Activated gamma-delta T cell treated with Interleukin-2 at 50 U/mL for 16 hours (primary cell): ENCODE measurements at regions not wholly inside any gene's neighbourhood (a gene's known extent, or its start where the extent isn't known, plus 50 kb on each side); places are given as distances from the start of the nearest gene placed in this dataset.
"Not testable (repeated sequence)": the region's sequence is repeated elsewhere in the genome, so short reads cannot be mapped to it uniquely, and the experiment has no call there.

Source experiments
- DNase-seq: peaks from one replicate; pipeline ENCODE4 v3.0.0-alpha.2; 2020

DNA sequence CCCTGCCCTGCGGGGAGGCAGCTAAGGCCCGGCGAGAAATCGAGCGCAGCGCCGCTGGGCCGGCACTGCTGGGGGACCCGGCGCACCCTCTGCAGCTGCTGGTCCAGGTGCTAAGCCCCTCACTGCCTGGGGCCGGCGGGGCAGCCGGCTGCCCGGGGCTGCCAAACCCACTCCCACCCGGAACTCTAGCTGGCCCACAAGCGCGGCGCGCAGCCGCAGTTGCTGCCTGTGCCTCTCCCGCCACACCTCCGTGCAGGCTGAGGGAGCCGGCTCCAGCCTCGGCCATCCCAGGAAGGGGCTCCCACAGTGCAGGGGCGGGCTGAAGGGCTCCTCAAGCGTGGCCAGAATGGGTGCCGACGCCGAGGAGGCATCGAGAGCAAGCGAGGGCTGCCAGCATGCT lies 249.9 kb downstream of the FGF9 start:
- not testable (repeated sequence) for DNase-seq

DNA sequence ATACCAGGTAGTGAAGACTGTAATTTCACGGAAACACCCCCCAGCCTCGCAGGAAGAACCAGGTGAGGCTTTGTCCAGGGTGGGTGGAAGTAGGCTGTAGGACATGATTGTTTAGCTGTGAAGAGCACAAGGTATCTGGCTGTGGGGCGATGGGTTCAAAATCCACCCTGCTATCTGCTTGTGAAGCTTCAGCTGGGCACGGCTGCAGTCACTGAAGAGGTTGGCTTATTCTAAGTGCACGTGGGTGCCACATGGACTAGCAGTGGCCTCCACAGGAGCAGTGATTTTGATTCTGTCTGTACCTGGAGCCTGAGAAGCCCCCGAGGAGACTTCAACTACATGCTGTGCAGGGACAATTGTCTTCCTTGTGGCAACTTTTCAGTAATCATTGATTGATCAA lies 254.1 kb downstream of the FGF9 start:
- DNase-seq = no peak

DNA sequence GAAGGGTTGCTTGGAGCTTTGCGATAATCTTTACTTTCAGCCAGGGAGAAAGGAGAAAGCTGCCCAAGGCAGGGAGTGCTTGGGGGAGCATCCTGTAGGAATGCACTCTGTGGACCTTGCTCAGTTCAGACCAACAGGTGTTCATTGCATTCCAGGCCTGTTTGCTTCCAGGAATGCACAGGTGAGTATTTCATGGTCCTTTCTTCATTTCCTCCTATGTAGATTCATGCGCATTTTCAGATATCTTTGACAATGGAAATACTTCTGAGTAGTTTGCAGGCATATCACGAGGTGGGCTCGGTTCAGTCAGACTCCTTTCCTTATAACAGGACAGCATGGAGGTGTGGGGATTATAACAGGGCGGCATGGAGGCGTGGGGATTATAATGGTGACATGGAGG lies 254.8 kb downstream of the FGF9 start:
- no peak for DNase-seq

DNA sequence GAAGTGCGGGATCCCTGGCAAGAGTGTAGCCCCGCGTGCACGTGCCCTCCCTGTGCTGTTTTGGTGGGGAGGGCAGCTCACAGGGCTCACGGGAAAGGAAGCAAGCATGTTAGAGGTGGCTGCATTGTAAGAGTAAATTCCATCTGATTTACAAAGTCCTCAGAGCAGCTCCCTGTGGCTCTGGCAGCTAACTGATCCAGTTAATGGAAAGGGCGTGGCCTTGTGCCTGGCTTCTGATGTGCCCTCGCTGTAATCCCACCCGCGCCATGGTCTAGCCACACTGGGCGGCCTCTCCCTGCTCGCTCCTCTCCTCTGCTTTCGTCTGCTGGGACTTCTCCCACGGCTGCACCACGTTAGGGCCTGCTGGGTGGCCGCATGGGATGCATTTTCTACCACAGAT lies 258.5 kb downstream of the FGF9 start:
- DNase-seq = no peak

DNA sequence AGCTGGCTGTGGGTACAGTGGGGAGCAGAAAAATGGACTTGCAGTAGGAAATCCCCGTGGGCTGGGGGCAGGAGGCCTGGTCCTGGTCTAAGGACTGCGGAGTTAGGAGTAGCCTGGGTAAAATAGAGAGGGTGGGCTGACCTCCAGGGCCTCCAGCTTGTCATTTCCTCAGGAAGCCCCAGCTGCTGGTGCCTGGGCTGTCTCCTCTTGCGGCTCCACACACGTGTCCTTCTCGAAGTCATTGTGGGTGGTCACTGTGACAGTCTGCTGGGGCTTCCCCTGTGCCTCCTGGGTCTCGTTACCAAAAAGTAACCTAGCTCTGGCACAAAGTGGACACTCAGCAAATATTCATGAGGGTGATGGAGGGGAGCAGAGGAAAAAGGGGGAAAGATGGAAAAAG lies 259.7 kb downstream of the FGF9 start:
- no peak for DNase-seq

DNA sequence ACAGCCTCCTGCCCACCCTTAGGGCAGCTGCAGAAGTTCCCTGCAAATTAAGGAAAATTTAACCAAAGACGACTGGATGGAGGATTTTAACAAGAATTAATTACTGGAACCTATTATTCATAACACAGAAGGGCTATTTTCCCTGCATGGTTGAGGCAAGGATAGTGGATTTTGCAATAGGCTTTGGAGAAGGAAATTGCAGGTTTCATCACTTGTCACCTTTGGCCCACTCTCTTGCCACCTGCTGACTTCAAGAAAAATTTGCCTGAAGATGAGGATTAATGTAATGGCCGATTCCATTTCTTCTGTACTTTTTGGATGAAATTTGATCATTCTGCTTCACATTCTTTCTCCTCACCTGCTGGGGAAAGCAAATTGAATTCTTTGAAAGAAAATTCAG lies 261.7 kb downstream of the FGF9 start:
- no peak for DNase-seq

DNA sequence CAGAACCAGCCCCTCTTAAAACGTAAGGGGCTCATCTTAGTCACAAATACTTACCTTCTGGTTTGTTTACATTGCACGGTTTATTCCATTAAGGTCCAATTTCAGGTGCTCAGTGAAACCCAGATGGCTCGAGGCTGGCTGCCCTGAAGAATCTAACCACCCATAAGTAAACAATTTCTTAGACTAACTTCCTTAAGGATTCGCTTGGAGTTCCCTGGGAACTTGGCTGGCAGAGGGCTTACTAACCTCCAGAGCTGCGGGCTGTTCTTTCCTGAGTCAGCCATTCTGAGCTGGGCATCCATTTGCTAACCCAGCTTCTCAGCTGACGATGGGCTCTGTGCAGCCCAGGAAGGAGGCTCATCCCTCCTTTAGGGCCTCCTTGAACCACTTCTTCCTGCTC lies 262.1 kb downstream of the FGF9 start:
- no peak for DNase-seq

DNA sequence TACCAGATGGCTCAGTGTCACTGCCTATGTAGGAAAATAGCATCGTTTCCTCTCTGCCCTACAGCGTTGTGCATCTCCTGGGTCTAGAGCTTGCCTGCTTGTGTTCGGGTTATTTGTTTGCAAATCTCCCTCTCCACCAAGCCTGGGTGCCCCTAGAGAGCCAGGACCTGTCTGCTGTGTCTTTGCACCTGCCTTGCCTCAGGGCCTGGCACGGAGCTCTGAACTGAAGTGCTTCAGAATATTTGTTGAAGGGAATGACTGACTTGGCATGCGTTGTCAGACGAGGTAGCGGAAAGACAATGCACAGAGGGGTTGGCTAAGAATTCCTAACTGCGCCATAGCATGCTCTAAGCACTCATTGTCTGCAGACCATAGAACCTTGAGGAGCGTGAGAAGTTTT lies 263.4 kb downstream of the FGF9 start:
- no peak for DNase-seq

DNA sequence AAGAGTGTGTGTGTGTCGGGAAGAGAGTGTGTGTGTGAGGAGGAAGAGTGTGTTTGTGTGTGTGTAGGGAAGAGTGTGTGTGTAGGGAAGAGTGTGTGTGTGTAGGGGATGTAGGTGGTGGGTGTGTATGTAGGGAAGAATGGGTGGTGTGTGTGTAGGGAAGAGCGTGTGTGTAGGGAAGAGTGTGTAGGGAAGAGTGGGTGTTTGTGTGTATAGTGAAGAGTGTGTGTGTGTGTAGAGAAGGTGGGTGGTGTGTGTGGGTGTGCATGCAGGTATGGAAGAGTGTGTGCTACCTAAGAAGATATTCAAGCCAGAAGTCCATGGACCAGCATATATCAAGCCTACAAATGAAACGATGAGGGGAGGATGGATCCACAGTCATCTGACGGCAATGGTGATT lies 265.8 kb downstream of the FGF9 start:
- no peak for DNase-seq

DNA sequence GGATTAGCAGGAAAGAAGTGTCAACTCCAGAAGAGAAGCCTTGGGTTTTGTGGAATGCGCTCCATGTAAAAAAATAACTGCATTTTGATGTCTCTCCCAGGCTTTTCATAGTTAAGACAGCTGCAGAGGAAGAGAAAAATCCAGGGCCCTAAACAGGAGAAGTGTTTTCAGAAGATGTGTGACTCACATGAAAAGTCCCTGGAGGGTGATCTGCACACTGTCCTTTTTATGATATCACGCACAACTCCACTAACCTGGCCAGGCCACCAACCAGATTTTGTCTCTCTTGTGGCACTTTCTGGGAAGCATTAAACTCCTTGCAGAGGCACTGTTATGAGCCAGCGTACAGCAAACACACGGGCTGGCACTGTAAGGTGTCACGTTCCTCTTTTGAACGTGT lies 267.3 kb downstream of the FGF9 start:
- no peak for DNase-seq

DNA sequence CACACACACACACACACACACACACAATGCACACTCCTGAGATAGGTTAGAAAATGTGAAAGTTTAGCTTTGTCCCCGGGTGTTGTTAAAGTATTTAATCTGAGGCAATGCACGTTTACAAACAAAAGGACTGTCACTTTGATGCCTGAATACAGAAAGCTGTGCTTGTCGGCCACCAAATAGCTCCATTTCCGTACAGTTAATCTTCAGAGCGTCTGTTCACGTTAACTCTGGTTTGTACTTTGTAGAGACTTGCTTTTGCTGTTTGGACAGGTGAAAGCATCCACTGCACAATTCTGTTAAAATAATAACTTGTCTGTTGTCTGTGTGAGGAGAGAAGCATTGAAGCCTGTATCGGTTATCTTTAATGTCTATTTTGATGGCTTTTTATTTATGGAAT lies 267.8 kb downstream of the FGF9 start:
- no peak for DNase-seq

DNA sequence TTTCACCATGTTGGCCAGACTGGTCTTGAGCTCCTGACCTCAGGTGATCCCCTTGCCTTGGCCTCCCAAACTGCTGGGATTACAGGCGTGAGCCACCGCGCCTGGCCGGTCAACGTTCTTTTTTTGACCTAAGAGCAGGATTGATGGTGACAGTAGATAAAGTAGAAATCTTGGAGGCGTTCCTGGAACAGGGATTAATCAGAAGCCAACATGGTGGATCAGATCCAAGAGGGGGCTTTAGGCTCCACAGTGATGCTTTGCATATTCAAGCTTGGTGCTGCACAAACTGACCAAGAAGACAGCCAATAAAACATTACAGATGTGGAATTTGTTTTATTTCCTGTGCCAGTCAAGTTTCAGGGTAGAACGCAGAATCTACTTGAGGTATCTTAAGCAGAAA lies 271.2 kb downstream of the FGF9 start:
- no peak for DNase-seq

DNA sequence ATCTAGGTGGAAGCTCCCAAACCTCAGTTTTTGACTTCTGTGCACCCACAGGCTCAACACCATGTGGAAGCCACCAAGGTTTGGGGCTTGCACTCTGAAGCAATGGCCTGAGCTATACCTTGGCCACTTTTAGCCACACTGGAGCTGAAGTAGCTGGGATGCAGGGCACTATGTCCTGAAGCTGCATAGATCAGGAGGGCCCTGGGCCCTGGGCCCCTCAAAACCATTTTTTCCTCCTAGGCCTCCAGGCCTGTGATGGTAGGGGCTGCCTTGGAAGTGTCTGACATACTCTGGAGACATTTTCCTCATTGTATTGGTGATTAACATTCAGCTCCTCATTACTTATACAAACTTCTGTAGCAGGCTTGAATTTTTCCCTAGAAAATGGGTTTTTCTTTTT lies 273.7 kb downstream of the FGF9 start:
- DNase-seq = no peak

DNA sequence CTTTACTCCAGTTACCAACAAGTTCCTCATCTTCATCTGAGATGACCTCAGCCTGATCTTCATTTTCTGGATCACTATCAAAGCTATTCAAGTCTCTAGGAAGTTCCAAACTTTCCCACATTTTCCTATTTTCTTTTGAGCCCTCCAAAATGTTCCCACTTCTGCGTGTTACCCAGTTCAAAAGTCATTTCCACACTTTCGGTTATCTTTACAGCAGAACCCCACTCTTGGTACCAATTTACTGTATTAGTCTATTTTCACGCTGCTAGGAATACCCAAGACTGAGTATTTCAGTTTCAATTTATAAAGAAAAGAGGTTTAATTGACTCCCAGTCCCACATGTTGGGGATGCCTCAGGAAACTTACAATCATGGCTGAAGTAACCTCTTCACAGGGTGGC lies 274.3 kb downstream of the FGF9 start:
- no peak for DNase-seq

DNA sequence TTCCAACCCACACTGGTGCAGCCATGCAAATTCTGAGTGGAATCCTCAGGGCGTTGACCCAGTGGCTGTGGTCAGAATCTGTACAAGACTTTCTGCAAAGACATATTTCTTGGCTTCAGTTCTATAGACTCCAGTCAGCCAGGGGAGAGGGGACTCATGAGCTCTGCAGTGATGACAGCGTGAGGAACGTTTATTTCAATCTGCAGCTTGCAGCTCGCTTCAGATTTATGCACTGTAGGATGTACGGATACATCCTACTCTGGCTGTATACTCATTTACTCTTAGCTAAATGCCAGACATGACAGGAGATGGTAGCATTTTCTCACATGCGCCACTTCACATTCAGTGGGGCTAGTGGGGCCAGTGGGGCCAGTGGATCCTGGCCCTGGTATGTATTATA lies 276.1 kb downstream of the FGF9 start:
- DNase-seq = no peak

DNA sequence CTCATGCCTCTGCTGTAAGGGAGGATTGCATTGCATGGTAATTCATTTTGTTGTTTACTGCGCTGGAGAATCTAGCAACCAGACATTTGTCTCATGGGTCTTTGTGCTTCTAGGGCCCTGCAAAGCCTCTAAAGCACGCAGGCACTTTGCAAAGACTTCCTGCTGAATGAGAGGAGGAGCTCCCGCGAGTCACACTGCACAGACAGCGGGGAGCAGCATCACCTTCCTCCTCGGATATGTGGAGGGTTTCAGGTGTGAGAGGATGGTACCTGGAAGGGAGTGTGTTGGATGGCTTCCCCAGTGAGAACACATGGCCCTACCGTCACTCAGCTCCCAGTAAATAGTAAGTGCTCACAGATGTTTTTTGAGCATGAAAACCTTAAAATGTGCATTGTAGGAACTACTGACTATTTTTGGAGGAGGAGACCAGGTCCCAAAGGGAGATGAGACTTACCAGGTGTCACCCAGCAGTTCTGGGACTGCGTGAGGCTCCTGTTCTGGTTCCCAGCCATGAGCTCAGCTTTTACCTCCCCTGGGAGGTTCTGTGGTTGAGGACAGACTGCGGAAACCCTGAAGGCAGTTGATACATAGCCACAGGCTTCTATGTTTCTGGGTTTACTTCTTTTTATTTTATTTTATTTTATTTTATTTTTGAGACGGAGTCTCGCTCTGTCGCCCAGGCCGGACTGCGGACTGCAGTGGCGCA lies 278.0 kb downstream of the FGF9 start:
- DNase-seq = no peak

DNA sequence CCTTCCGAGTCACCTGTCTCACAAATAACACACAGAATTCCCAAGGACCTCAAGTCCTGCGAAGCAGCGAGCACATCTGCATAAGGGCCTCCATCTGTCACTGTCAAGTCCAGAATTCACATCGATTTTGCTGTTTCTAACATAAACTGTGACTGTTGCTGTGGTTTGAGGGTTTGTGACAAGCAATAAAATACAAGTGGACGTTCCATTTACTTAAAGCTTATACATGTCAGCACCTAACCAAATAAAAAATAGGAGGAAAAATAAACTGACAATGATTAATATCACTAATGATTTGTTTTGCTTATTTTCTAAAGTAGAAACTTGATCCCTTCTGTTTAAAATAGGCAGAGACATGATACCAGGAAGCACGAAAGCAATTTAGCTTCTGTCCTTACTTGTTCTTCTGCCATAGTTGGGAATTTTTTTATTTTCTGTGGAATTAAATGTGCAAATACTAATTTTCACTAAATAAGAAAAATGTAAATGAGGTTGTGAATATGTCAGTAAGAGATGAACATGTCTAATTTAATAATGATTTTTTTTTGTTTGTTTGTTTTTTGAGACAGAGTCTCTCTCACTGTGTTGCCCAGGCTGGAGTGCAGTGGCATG lies 279.1 kb downstream of the FGF9 start:
- no peak for DNase-seq

DNA sequence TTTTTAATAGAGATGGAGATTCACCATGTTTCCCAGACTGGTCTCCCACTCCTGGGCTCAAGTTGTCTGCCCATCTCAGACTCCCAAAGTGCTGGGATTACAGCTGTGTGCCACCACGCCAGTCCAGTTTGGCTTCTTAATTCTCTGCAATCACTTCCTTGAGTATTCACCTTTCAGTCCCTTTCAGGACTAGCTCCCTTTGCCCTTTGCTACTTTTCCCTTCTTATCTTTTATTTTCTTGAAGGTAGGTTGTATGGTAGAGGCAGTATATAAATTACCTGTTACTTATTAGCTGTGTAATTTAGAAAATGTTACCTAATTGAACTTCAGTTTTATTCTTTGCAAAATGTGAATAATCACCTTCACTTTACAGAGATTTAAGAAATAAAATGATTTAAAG lies 285.8 kb downstream of the FGF9 start:
- no peak for DNase-seq

DNA sequence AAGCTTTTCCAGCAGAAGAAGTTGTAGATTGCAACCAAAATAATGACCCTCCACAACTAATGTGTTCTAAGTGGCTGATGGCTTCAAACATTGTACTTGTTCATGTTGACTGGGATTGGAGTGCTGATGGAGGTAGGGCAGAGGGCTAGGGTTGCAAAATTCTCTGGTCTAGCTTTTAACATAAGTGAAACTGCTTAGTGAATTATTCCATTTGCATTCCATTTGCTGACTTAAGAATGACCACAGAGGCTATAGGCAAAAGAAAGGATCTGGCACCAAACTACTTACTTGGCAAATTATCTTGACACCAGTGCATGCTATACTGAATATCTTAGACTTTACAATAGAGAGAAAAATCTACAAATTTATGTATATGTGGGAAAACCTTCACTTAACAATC lies 287.0 kb downstream of the FGF9 start:
- no peak for DNase-seq

DNA sequence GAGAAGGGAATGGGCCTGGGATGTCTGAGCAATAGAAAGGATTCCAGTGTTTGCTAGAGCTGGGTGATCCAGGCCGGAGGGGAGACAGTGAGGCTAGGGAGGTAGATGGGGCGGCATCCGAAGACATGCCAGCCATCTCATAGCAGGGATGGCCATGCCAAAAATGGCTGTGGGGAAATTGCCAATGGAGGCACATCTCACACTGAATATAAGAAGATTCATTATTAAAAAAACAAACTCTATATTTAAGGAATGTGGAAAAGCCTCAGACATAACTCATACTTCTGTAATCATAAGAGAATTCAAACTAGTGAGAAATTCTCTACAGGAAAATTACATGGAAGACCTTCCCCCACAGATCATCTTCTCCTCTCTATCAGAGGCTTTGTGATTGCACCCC lies 289.2 kb downstream of the FGF9 start:
- no peak for DNase-seq

DNA sequence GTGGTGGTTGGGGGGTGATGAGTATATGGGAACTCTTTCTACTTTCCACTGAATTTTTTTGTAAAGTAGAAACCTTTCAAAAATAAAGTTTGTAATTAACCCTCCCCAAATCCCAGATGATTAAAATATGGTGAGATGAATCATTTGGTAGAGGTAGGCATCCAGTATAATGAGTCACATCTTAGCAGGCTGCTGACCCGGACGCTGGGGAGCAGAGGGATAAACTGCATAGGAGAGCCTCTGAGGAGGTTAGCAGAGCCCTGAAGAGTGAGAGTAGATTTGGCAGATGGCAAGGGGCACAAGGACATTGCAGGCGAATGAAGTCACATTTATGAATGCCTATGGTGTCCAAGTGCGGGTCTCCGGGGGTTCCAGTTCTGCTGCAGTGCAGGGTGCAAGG lies 293.8 kb downstream of the FGF9 start:
- no peak for DNase-seq

DNA sequence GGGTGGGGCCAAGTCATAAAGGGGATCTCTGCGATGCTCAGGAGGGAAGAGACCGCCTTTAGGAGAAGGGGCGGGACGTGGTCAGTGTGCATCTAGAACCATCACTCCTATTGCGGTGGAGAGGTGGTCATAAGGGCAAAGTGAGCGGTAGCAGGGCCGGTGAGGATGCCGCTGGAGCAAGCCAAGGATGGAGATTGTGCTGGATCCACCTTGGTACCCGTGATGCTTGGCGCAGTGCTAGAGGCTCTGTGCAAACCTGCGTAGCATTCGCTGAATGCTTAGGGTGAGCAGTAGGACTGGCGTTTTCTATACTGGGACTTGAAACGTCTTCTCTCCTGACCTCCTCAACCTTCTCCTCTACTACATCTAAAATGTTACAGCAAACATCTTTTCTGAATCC lies 294.2 kb downstream of the FGF9 start:
- DNase-seq = no peak

DNA sequence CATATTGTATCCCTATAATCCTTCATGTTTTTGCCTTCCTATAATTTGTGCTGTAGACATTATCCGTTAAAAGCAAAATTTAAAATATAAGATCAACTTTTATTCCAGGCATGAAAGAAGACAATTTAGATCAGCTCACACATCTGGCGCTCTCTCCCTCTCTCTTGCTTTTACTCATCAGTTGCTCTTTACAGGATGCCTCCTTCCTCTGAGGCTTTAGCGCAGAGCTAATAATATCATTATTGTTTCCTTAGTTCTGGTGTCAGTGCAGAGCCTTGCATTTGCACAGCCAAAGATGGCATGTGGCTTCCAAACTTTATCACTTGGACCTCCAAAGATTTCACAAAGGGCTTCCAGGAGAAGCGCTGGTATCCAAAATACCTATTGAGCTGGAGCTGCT lies 295.1 kb downstream of the FGF9 start:
- DNase-seq = no peak

DNA sequence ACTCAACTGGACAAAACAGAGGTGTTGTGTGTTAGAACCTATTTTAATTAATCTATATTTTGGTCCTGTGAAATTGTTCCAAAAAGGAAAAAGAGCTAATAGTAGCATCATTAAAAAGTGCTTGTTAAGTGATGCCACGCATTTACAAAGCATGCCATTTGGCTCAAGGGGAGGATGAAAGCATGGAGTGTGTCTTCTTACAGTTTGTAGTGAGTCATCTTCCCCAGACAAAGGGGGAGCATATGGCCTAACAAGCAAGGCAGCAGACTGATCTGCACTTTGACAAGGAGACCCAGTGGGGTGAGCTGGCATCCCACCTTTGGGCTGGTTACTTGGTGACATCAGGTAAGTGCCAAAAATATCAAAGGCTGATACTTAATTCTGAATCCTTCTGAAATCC lies 297.0 kb downstream of the FGF9 start:
- no peak for DNase-seq

DNA sequence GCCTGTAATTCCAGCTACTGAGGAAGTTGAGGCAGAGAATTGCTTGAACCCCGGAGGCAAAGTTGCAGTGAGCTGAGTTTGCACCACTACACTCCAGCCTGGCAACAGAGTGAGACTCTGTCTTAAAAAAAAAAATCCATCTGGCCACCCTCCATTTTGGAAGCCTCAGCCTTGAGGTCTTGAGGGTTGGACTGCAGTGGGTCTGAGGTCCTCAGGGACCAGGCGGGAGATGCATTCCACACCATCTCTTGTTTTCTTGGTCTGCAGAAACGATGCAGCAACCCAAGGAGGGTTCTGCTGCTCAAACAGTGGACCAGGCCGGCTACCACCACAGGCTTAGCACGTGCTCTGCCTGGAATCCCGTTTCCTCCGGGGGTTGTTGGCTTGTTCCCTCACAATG lies 299.3 kb downstream of the FGF9 start:
- DNase-seq = no peak
